ENCODE measurements at regions not wholly inside any gene's neighbourhood (a gene's known extent, or its start where the extent isn't known, plus 50 kb on each side); places are given as distances from the start of the nearest gene placed in this dataset.

DNA sequence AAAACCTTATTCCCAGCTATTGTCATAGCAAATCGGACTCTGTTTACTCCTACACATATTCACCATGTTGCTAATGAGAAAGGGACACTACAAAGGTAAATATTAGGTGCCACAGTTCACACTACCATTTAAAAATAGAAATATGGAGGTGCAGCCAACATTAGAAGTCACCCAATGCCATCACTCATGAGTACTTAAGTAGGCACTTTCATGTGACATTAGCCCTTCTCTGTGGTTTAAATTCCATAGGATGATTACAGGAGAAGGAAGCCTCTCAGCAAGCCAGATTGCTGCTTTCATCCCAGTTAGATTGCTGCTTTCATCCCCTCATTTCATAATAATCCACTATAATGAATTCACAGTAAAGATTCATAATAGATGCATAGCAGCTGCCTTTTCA, 376.8 kb upstream of the ALCAM start:
- Histone ChIP-seq H3K4me2 (ENCODE audit: low read depth, low read length) (no peak overlapping the region), H3K36me3 (replicated peaks; ENCODE audit: insufficient read depth, low read length) (no peaks in the 10 kb centered on the region), H3K27me3 (replicated peaks; ENCODE audit: insufficient read depth, low read length) (no peaks in the 10 kb centered on the region), H4K20me1 (ENCODE audit: insufficient read depth, low read length) (no peaks in the 10 kb centered on the region), H3K9me3 (replicated peaks; ENCODE audit: insufficient read depth, low read length) (no peaks in the 10 kb centered on the region), H3K79me2 (ENCODE audit: low read length) (no peaks in the 10 kb centered on the region), H3F3A (ENCODE audit: insufficient read depth, low read length) (no peaks in the 10 kb centered on the region), H3K4me3 (ENCODE audit: low read length) (no peak overlapping the region), H3K9me2 (replicated peaks; ENCODE audit: insufficient read depth, low read length) (no peaks in the 10 kb centered on the region), H3K9ac (ENCODE audit: low read length) (no peak overlapping the region), H2AFZ (ENCODE audit: low read length) (no peak overlapping the region), H3K27ac (ENCODE audit: low read length) (no peak overlapping the region), H3K4me1 (ENCODE audit: low read length) (no peaks in the 10 kb centered on the region)
- TF ChIP-seq CTCF (IDR thresholded peaks at IDR 0.05; ENCODE audit: low read length) (no peak), EZH2phosphoT487 (IDR thresholded peaks at IDR 0.05; ENCODE audit: low read length) (no peak), EZH2 (optimal IDR thresholded peaks at IDR 0.05; ENCODE audit: low read depth, low read length) (no peak)
- no peak for DNase-seq

- Histone ChIP-seq H3K36me3 (replicated peaks; ENCODE audit: insufficient read depth, low read length) (no peaks in the 10 kb centered on the region), H3K4me1 (ENCODE audit: low read length) (no peaks in the 10 kb centered on the region), H4K20me1 (ENCODE audit: insufficient read depth, low read length) (no peaks in the 10 kb centered on the region), H3K9me3 (replicated peaks; ENCODE audit: insufficient read depth, low read length) (no peaks in the 10 kb centered on the region), H3F3A (ENCODE audit: insufficient read depth, low read length) (no peaks in the 10 kb centered on the region), H3K4me2 (ENCODE audit: low read depth, low read length) (no peak overlapping the region), H3K9ac (ENCODE audit: low read length) (no peak overlapping the region), H3K79me2 (ENCODE audit: low read length) (no peaks in the 10 kb centered on the region), H2AFZ (ENCODE audit: low read length) (no peak overlapping the region), H3K27me3 (replicated peaks; ENCODE audit: insufficient read depth, low read length) (no peaks in the 10 kb centered on the region), H3K27ac (ENCODE audit: low read length) (no peak overlapping the region), H3K9me2 (replicated peaks; ENCODE audit: insufficient read depth, low read length) (no peaks in the 10 kb centered on the region), H3K4me3 (ENCODE audit: low read length) (no peak overlapping the region)
- DNase-seq: no peak
- TF ChIP-seq EZH2phosphoT487 (IDR thresholded peaks at IDR 0.05; ENCODE audit: low read length): no peak
- TF ChIP-seq CTCF (IDR thresholded peaks at IDR 0.05; ENCODE audit: low read length): no peak
- TF ChIP-seq EZH2 (optimal IDR thresholded peaks at IDR 0.05; ENCODE audit: low read depth, low read length): no peak
These were observed 376.0 kb upstream of the ALCAM start for GRCh38 chr3:104990758-104991157.

GRCh38 chr3:104992676-104993075, 374.0 kb upstream of the ALCAM start:
- no peak for TF ChIP-seq EZH2 (optimal IDR thresholded peaks at IDR 0.05; ENCODE audit: low read depth, low read length)
- H3K9me2 ChIP-seq (replicated peaks; ENCODE audit: insufficient read depth, low read length): no peaks in the 10 kb centered on the region
- no peak overlapping the region for H3K4me3 ChIP-seq (ENCODE audit: low read length)
- no peak for DNase-seq
- no peak overlapping the region for H3K9ac ChIP-seq (ENCODE audit: low read length)
- H2AFZ ChIP-seq (ENCODE audit: low read length): no peak overlapping the region
- no peaks in the 10 kb centered on the region for H3K79me2 ChIP-seq (ENCODE audit: low read length)
- no peaks in the 10 kb centered on the region for H3K4me1 ChIP-seq (ENCODE audit: low read length)
- H3K4me2 ChIP-seq (ENCODE audit: low read depth, low read length): no peak overlapping the region
- H3F3A ChIP-seq (ENCODE audit: insufficient read depth, low read length): no peaks in the 10 kb centered on the region
- no peaks in the 10 kb centered on the region for H3K27me3 ChIP-seq (replicated peaks; ENCODE audit: insufficient read depth, low read length)
- no peaks in the 10 kb centered on the region for H4K20me1 ChIP-seq (ENCODE audit: insufficient read depth, low read length)
- no peak overlapping the region for H3K27ac ChIP-seq (ENCODE audit: low read length)
- no peaks in the 10 kb centered on the region for H3K36me3 ChIP-seq (replicated peaks; ENCODE audit: insufficient read depth, low read length)
- H3K9me3 ChIP-seq (replicated peaks; ENCODE audit: insufficient read depth, low read length): no peaks in the 10 kb centered on the region

GRCh38 chr3:105006164-105006563, 360.5 kb upstream of the ALCAM start:
- DNase-seq: no peak
- Histone ChIP-seq H3K4me2 (ENCODE audit: low read depth, low read length) (no peak overlapping the region), H3K4me1 (ENCODE audit: low read length) (no peaks in the 10 kb centered on the region), H4K20me1 (ENCODE audit: insufficient read depth, low read length) (no peaks in the 10 kb centered on the region), H2AFZ (ENCODE audit: low read length) (no peak overlapping the region), H3F3A (ENCODE audit: insufficient read depth, low read length) (no peaks in the 10 kb centered on the region), H3K9me2 (replicated peaks; ENCODE audit: insufficient read depth, low read length) (no peaks in the 10 kb centered on the region), H3K9me3 (replicated peaks; ENCODE audit: insufficient read depth, low read length) (no peaks in the 10 kb centered on the region), H3K27ac (ENCODE audit: low read length) (no peak overlapping the region), H3K79me2 (ENCODE audit: low read length) (no peaks in the 10 kb centered on the region), H3K4me3 (ENCODE audit: low read length) (no peak overlapping the region), H3K27me3 (replicated peaks; ENCODE audit: insufficient read depth, low read length) (no peaks in the 10 kb centered on the region), H3K36me3 (replicated peaks; ENCODE audit: insufficient read depth, low read length) (no peaks in the 10 kb centered on the region), H3K9ac (ENCODE audit: low read length) (no peak overlapping the region)
- TF ChIP-seq CTCF (IDR thresholded peaks at IDR 0.05; ENCODE audit: low read length) (no peak), EZH2 (optimal IDR thresholded peaks at IDR 0.05; ENCODE audit: low read depth, low read length) (no peak), EZH2phosphoT487 (IDR thresholded peaks at IDR 0.05; ENCODE audit: low read length) (no peak)

Data from MM.1S (cell line).